HG03135 (cell line): ENCODE measurements at regions not wholly inside any gene's neighbourhood (a gene's known extent, or its start where the extent isn't known, plus 50 kb on each side); places are given as distances from the start of the nearest gene placed in this dataset.
"Not testable (repeated sequence)": the region's sequence is repeated elsewhere in the genome, so short reads cannot be mapped to it uniquely, and the experiment has no call there.

Source experiments
- ATAC-seq: cut with Tn5 transposase; IDR thresholded peaks from one replicate; pipeline ENCODE4 v1.9.1; 2021; ENCODE audit warnings: mild to moderate bottlenecking, moderate library complexity; ENCODE audit not compliant: unreplicated experiment

- ATAC-seq = no peak
Measured at GRCh38 chr6:164051427-164051826, 636.9 kb downstream of the QKI start.

GRCh38 chr6:164049517-164049988 lies 635.0 kb downstream of the QKI start:
- ATAC-seq = no peak

GRCh38 chr6:164048840-164049516 lies 634.5 kb downstream of the QKI start:
- no peak for ATAC-seq

- ATAC-seq = no peak
Measured at GRCh38 chr6:164045082-164045481, 630.6 kb downstream of the QKI start.

GRCh38 chr6:164043656-164044055 lies 629.1 kb downstream of the QKI start:
- ATAC-seq = not testable (repeated sequence)

- ATAC-seq = no peak
Measured at GRCh38 chr6:164042212-164042611, 627.7 kb downstream of the QKI start.

- ATAC-seq = no peak
Measured at GRCh38 chr6:164040994-164041393, 626.5 kb downstream of the QKI start.

GRCh38 chr6:164039954-164040375 lies 625.4 kb downstream of the QKI start:
- ATAC-seq = no peak

- no peak for ATAC-seq
Measured at GRCh38 chr6:164037171-164037870, 622.8 kb downstream of the QKI start.

GRCh38 chr6:164035900-164036485 lies 621.5 kb downstream of the QKI start:
- ATAC-seq = no peak

GRCh38 chr6:164034602-164035140 lies 620.2 kb downstream of the QKI start:
- no peak for ATAC-seq

- no peak for ATAC-seq
Measured at GRCh38 chr6:164025180-164025579, 610.7 kb downstream of the QKI start.

- no peak for ATAC-seq
Measured at GRCh38 chr6:164023535-164023934, 609.0 kb downstream of the QKI start.

GRCh38 chr6:164022632-164023031 lies 608.1 kb downstream of the QKI start:
- no peak for ATAC-seq

GRCh38 chr6:164021589-164022250 lies 607.2 kb downstream of the QKI start:
- ATAC-seq = no peak

GRCh38 chr6:164020142-164020541 lies 605.6 kb downstream of the QKI start:
- ATAC-seq = no peak

GRCh38 chr6:164018133-164018532 lies 603.6 kb downstream of the QKI start:
- ATAC-seq = no peak

- ATAC-seq = no peak
Measured at GRCh38 chr6:164016056-164016455, 601.5 kb downstream of the QKI start.

- no peak for ATAC-seq
Measured at GRCh38 chr6:164015088-164015484, 600.6 kb downstream of the QKI start.

- no peak for ATAC-seq
Measured at GRCh38 chr6:164014346-164015087, 600.0 kb downstream of the QKI start.
